ENCODE measurements at regions not wholly inside any gene's neighbourhood (a gene's known extent, or its start where the extent isn't known, plus 50 kb on each side); places are given as distances from the start of the nearest gene placed in this dataset.

DNA sequence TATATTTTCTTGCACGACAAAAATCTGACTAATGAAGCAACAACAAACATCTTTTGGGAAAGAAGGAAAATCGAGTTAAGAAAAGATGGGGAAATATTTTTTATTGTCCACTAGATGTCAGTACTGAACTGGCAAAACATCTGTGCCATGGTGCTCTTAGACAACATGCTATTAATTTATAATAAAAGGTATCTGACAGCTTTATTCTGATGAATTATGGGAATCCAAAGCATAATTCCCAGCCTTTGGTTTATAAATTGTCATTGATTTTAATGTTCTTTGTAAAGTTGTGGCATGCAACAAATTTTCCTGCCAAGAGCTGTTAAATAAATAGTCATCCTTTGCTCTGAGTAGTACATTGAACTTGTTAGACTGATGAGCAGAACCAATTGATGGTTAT lies 231.2 kb downstream of the ETNK1 start:
- no peak for ATAC-seq
- in situ Hi-C loops (cut with MboI) = no loop called here
- Histone ChIP-seq H3K4me2 (ENCODE audit: control insufficient read depth, insufficient read depth) (no peak overlapping the region), H3K4me3 (no peak overlapping the region), H3K4me1 (ENCODE audit: control insufficient read depth, insufficient read depth, low read length) (no peaks in the 10 kb centered on the region), H3K79me2 (ENCODE audit: control insufficient read depth, insufficient read depth, low read length) (no peaks in the 10 kb centered on the region), H3K27me3 (replicated peaks in 1 of 2; ENCODE audit: control insufficient read depth in 2 of 2, insufficient read depth in 2 of 2, low read length in 1 of 2) (no peaks in the 10 kb centered on the region; a peak in 1 of 4 replicates), H2AFZ (ENCODE audit: control insufficient read depth, low read depth, low read length) (no peak overlapping the region), H3K9ac (ENCODE audit: control insufficient read depth, insufficient read depth, low read length) (no peak overlapping the region), H3K9me3 (replicated peaks; ENCODE audit: control insufficient read depth, insufficient read depth, low read length) (no peaks in the 10 kb centered on the region), H3K36me3 (ENCODE audit: control insufficient read depth in 2 of 2, insufficient read depth in 2 of 2, low read length in 1 of 2) (no peaks in the 10 kb centered on the region), H3K27ac (ENCODE audit: control insufficient read depth, insufficient read depth) (no peak overlapping the region), H4K20me1 (ENCODE audit: control insufficient read depth, insufficient read depth) (no peaks in the 10 kb centered on the region)
- peak; percentile 88 for FAIRE-seq
- ChIA-PET SMC1A (ENCODE audit: uncharacterized antibody, unreplicated experiment) (interaction anchor here (0.8 to 1.5 kb wide), 8 partner anchors 9 to 172 kb away, joined by 3 to 4 read pairs (median 3); no protein-coding TSS in a partner anchor), POLR2A (no interaction called here), RAD21 (ENCODE audit: unreplicated experiment) (interaction anchor here (0.9 to 3.0 kb wide), 4 partner anchors 146 to 1922 kb away, joined by 3 to 12 read pairs (median 3); no protein-coding TSS in a partner anchor), CTCF (interaction anchor here (0.8 to 3.8 kb wide), 20 partner anchors 8 to 1922 kb away, joined by 3 to 31 read pairs (median 3); no protein-coding TSS in a partner anchor)
- WGBS (ENCODE audit: insufficient coverage, insufficient replicate concordance, low lambda C conversion rate, missing lambda C conversion rate) = 0% methylated on average over 2 of the region's 2 CpGs
- intact Hi-C loops (cut with micrococcal nuclease; ENCODE audit: unreplicated experiment) = loop anchor here (1.0 to 2.0 kb wide), 2 partner anchors 171 to 199 kb away; no protein-coding TSS in a partner anchor
- no peak for DNase-seq (ENCODE audit: low read depth, low spot score)
- BruUV-seq (replicated peaks) = no TSS peak
- TF ChIP-seq TCF7 (IDR thresholded peaks at IDR 0.05; ENCODE audit: borderline replicate concordance) = no peak
- TF ChIP-seq RAD21 (IDR thresholded peaks at IDR 0.05; ENCODE audit: insufficient read depth, low read depth, low read length) = peak; percentile 62
- TF ChIP-seq, protein P1, sequence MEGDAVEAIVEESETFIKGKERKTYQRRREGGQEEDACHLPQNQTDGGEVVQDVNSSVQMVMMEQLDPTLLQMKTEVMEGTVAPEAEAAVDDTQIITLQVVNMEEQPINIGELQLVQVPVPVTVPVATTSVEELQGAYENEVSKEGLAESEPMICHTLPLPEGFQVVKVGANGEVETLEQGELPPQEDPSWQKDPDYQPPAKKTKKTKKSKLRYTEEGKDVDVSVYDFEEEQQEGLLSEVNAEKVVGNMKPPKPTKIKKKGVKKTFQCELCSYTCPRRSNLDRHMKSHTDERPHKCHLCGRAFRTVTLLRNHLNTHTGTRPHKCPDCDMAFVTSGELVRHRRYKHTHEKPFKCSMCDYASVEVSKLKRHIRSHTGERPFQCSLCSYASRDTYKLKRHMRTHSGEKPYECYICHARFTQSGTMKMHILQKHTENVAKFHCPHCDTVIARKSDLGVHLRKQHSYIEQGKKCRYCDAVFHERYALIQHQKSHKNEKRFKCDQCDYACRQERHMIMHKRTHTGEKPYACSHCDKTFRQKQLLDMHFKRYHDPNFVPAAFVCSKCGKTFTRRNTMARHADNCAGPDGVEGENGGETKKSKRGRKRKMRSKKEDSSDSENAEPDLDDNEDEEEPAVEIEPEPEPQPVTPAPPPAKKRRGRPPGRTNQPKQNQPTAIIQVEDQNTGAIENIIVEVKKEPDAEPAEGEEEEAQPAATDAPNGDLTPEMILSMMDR (IDR thresholded peaks at IDR 0.05 in 2 of 3, conservative IDR thresholded peaks at IDR 0.05 in 1 of 3; ENCODE audit: control insufficient read depth in 2 of 3, extremely low read depth in 1 of 3, insufficient read depth in 1 of 3, low read depth in 3 of 3, low read length in 3 of 3) = peak; percentile 35 to 56 (median 45); a peak in 5 of 6 replicates
- TF ChIP-seq SMC3 (IDR thresholded peaks at IDR 0.05; ENCODE audit: borderline replicate concordance, low read length) = peak; percentile 47
